ENCODE measurements at regions not wholly inside any gene's neighbourhood (a gene's known extent, or its start where the extent isn't known, plus 50 kb on each side); places are given as distances from the start of the nearest gene placed in this dataset.

DNA sequence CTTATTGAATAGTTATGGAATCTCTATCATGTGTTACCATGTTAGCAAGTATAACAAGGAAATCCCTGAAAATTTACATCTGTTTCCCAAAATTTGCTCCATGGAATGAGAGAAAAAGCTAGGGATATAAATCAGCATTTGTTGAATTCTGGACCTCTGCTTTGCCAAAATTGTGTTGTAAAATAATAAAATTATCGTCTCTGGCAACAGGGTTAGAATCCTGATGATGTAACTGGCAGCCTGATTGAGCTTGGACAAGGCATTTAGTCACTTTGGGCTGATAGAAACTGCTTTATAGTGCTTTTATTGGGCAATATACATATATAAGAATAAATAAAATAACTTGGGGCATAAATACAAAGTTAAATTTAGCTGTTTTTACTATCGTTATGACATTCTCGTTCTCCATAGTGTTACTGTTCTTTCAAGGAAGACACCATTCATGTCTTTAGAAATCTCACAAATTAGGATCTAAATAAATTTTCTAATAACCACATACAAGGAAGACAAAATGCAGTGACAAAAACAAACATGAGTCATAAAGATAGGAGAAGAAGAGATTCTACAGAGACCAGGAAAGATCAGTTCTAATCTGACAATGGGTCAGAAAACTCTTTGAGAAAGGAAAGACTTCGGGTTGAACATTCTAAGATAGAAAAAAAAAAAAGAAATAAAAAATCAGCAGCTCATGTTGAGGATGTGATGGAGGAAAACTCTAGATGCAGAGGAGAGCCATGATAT lies 145.0 kb upstream of the CDH10 start (continued):
- TF ChIP-seq NR1H2 (CRISPR knock-in tag; IDR thresholded peaks at IDR 0.05) (no peak), MXD4 (CRISPR knock-in tag; IDR thresholded peaks at IDR 0.05; ENCODE audit: borderline replicate concordance) (no peak)
- TF ChIP-seq, protein P1, sequence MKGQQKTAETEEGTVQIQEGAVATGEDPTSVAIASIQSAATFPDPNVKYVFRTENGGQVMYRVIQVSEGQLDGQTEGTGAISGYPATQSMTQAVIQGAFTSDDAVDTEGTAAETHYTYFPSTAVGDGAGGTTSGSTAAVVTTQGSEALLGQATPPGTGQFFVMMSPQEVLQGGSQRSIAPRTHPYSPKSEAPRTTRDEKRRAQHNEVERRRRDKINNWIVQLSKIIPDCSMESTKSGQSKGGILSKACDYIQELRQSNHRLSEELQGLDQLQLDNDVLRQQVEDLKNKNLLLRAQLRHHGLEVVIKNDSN (CRISPR knock-in tag; IDR thresholded peaks at IDR 0.05) = no peak

DNA sequence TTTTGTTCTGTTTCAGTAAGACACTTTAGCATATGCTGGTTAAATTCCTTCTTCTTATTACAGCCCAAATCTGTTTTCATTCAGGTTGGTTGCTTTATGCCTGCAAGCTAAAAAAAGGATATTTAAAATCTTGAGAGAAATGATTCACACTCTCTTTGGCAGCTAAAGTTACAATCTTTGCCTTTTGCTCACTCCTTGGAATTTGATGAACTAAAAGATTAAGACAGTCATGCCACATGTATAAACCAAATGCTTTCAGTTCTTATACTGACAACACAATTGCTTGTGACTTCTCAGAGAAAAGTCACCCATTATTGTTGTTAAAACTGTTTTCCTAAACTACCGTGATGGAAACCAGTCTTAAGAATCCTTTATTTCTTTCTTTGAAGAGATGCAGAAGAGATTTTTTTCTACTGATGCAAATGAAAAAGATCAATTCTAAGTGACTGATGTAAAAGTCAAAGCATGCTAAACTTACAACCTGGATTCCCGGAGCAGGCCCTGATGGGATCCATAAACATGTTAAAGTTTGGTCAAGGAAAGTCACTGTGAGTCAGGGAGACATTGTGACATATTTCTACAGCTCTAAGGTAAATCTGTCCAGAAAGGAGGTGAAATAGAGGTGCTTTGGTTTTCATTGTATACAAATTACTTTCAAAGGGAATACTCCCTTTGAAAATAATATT lies 144.2 kb upstream of the CDH10 start:
- H3K27me3 Mint-ChIP-seq (ENCODE audit: low read depth) = no peaks in the 10 kb centered on the region
- H3K4me3 Mint-ChIP-seq = no peak overlapping the region
- CTCF ChIA-PET = no interaction called here
- TF ChIP-seq NR1H2 (CRISPR knock-in tag; IDR thresholded peaks at IDR 0.05) (no peak), FOXK1 (CRISPR knock-in tag; IDR thresholded peaks at IDR 0.05) (no peak), MYBL2 (CRISPR knock-in tag; IDR thresholded peaks at IDR 0.05) (no peak), ZNF423 (CRISPR knock-in tag; IDR thresholded peaks at IDR 0.05) (no peak), JAZF1 (CRISPR knock-in tag; IDR thresholded peaks at IDR 0.05) (no peak), ZNF219 (CRISPR knock-in tag; IDR thresholded peaks at IDR 0.05; ENCODE audit: borderline replicate concordance) (no peak), ESRRA (CRISPR knock-in tag; IDR thresholded peaks at IDR 0.05; ENCODE audit: borderline replicate concordance) (no peak), ZNF232 (CRISPR knock-in tag; IDR thresholded peaks at IDR 0.05) (no peak), JUN (CRISPR knock-in tag; IDR thresholded peaks at IDR 0.05) (no peak), ZNF138 (CRISPR knock-in tag; conservative IDR thresholded peaks at IDR 0.05) (no peak), ZNF317 (CRISPR knock-in tag; IDR thresholded peaks at IDR 0.05; ENCODE audit: borderline replicate concordance, low read depth) (no peak), ZNF121 (CRISPR knock-in tag; IDR thresholded peaks at IDR 0.05) (no peak)
- TF ChIP-seq, protein P2, sequence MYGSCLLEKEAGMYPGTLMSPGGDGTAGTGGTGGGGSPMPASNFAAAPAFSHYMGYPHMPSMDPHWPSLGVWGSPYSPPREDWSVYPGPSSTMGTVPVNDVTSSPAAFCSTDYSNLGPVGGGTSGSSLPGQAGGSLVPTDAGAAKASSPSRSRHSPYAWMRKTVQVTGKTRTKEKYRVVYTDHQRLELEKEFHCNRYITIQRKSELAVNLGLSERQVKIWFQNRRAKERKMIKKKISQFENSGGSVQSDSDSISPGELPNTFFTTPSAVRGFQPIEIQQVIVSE (CRISPR knock-in tag; IDR thresholded peaks at IDR 0.05; ENCODE audit: borderline replicate concordance) = no peak
- H3K4me1 Mint-ChIP-seq = peaks cover 11% of the 10 kb centered on the region
- no peaks in the 10 kb centered on the region for H3K36me3 Mint-ChIP-seq
- no peak for DNase-seq (ENCODE audit: low spot score)
- ATAC-seq = no peak
- no peak overlapping the region for H3K27ac Mint-ChIP-seq
- peaks cover 5% of the 10 kb centered on the region; the same call in 1 of the 2 replicates for H3K9me3 Mint-ChIP-seq
- POLR2A ChIA-PET = no interaction called here

DNA sequence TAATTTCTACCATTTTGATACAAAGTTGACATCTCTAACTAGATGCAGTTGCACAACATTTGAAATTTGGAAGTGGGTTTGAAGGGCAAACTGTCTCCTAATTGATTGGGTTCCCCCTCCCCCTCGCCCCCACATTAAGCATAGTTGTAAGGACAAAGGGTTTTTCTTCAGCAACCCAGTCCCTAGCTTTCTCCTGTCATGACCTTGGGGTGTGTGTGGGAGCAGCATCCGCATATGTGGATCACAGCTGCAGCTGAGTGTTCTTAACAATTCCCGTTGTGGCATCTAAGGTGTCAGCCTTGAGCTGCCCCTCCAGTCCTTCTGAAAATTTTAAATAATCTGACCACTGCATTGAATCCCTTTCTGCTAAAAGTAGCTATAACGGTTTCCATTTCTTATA lies 141.3 kb upstream of the CDH10 start:
- H3K27ac Mint-ChIP-seq = no peak overlapping the region
- ATAC-seq (peak; percentile 52), DNase-seq (ENCODE audit: low spot score) (peak; percentile 11)
- ChIA-PET POLR2A (no interaction called here), CTCF (no interaction called here)
- H3K4me3 Mint-ChIP-seq = no peak overlapping the region
- H3K27me3 Mint-ChIP-seq (ENCODE audit: low read depth) = no peaks in the 10 kb centered on the region
- peaks cover 5% of the 10 kb centered on the region for H3K4me1 Mint-ChIP-seq
- TF ChIP-seq, protein P3, sequence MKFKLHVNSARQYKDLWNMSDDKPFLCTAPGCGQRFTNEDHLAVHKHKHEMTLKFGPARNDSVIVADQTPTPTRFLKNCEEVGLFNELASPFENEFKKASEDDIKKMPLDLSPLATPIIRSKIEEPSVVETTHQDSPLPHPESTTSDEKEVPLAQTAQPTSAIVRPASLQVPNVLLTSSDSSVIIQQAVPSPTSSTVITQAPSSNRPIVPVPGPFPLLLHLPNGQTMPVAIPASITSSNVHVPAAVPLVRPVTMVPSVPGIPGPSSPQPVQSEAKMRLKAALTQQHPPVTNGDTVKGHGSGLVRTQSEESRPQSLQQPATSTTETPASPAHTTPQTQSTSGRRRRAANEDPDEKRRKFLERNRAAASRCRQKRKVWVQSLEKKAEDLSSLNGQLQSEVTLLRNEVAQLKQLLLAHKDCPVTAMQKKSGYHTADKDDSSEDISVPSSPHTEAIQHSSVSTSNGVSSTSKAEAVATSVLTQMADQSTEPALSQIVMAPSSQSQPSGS (CRISPR knock-in tag; IDR thresholded peaks at IDR 0.05; ENCODE audit: borderline replicate concordance, low read depth) = no peak
- TF ChIP-seq, protein P4, sequence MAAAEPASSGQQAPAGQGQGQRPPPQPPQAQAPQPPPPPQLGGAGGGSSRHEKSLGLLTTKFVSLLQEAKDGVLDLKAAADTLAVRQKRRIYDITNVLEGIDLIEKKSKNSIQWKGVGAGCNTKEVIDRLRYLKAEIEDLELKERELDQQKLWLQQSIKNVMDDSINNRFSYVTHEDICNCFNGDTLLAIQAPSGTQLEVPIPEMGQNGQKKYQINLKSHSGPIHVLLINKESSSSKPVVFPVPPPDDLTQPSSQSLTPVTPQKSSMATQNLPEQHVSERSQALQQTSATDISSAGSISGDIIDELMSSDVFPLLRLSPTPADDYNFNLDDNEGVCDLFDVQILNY (CRISPR knock-in tag; IDR thresholded peaks at IDR 0.05) = no peak
- no peaks in the 10 kb centered on the region for H3K36me3 Mint-ChIP-seq
- no peaks in the 10 kb centered on the region for H3K9me3 Mint-ChIP-seq

All from WTC11 (cell line).